SU-DHL-6 (cell line): ENCODE measurements at regions not wholly inside any gene's neighbourhood (a gene's known extent, or its start where the extent isn't known, plus 50 kb on each side); places are given as distances from the start of the nearest gene placed in this dataset.

Experiments used
- CTCF ChIP-seq: fragments of 200-600 bp; sonication (generic); IDR thresholded peaks from one replicate; pipeline ENCODE4 v1.5.1; 2017; ENCODE audit warnings: antibody characterized with exemption, mild to moderate bottlenecking, low read length, moderate library complexity; ENCODE audit not compliant: insufficient read depth, poor library complexity, severe bottlenecking
- EZH2phosphoT487 ChIP-seq: fragments of 200-600 bp; sonication (generic), shearing (Covaris generic); conservative IDR thresholded peaks from 2 replicates; pipeline ENCODE4 v1.6.1; 2018; ENCODE audit warnings: mild to moderate bottlenecking, antibody characterized with exemption, low read length, moderate library complexity, mixed read lengths

DNA sequence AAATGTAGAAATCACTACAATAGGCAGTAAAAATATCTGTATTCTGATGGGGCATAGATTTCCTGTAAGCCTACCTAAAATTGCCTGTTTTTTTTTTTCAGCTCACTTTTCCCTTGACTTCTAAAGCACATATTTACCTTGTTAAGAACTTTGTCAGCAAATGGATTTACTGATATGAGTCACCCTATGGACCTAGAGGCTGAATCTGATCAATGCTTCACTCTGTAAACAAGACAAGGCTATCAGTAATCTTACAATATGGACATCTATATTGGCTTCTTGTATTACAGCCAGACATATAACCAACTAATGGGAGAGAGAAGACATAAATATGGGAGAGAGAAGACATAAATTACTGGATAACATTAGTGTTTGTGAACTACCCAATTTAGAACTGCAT lies 792.7 kb upstream of the CHD1 start:
- TF ChIP-seq CTCF (no peak), EZH2phosphoT487 (no peak)
